ENCODE measurements at regions not wholly inside any gene's neighbourhood (a gene's known extent, or its start where the extent isn't known, plus 50 kb on each side); places are given as distances from the start of the nearest gene placed in this dataset.
A peak's percentile ranks its signal among the peaks of the same experiment; 100 is the strongest.

DNA sequence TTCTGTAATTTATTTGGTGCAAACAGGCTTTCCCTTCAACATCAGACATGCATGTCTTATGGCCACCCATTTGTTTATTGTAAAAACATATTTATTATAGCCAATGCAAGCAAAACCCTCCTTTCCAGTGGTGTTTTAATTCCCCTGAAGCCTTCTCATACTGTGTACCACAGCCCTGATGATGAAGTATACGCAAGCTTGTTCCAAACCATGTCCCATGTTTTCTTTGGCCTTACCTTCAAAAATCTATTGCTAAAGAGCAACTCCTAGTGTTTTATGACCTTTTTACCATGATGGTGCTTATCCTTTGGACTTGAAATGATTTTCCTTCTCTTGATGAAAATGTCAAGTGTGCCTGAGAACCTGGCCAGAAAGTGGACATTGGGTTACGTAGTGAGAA is 85.9 kb upstream of the CCDC91 start:
- no peak for DNase-seq (ENCODE audit: low read depth)
- TF ChIP-seq, protein P1, sequence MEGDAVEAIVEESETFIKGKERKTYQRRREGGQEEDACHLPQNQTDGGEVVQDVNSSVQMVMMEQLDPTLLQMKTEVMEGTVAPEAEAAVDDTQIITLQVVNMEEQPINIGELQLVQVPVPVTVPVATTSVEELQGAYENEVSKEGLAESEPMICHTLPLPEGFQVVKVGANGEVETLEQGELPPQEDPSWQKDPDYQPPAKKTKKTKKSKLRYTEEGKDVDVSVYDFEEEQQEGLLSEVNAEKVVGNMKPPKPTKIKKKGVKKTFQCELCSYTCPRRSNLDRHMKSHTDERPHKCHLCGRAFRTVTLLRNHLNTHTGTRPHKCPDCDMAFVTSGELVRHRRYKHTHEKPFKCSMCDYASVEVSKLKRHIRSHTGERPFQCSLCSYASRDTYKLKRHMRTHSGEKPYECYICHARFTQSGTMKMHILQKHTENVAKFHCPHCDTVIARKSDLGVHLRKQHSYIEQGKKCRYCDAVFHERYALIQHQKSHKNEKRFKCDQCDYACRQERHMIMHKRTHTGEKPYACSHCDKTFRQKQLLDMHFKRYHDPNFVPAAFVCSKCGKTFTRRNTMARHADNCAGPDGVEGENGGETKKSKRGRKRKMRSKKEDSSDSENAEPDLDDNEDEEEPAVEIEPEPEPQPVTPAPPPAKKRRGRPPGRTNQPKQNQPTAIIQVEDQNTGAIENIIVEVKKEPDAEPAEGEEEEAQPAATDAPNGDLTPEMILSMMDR (IDR thresholded peaks at IDR 0.05; ENCODE audit: control insufficient read depth, extremely low read depth, insufficient read depth): no peak
- H3K4me3 ChIP-seq (ENCODE audit: low read depth, low read length): no peak overlapping the region

DNA sequence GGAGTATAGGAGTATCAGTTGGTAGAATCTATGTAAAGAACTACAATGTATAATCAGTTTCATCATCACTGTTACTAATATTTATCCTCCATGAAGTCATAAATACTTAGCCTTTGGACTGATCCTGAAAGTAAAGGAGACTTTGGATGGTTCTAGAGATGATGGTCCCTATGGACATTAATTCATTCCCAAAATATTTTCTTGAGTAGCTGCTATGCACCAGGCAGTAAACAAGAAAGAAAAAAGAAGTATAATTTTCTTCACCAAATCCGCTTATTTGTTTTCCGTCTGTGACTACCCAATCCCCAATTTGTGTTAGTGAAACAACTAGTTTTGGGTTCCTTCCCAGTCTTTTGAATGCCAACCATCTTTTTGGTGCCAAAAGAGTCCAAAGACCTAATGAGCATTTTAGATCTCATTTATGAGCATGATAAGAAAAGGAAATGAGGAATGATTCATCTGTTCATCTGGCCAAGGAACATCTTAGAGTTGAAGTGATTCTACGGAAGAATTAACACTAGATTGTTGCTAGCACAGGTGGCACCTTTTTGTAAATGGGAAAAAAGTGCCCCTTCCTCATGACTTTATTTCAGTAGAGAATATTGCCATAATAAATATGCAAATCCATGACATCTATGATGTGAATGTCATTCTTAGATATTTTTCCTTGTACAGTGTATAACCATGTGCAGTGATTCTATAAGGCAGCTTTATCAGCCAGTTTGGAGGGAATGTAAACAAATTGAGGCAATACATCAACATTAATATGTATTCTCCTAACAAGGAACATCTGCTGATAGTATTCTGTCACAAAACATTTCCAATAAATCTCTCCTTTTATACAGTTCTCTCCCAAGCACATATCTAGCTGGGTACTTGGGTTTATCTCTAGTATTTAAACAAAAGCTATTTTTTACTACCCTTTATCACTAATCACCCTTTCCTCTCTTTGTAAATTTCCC is 85.1 kb upstream of the CCDC91 start:
- DNase-seq (ENCODE audit: low read depth): no peak
- H3K4me3 ChIP-seq (ENCODE audit: low read depth, low read length): no peak overlapping the region
- TF ChIP-seq, protein P1 (IDR thresholded peaks at IDR 0.05; ENCODE audit: control insufficient read depth, extremely low read depth, insufficient read depth): no peak

DNA sequence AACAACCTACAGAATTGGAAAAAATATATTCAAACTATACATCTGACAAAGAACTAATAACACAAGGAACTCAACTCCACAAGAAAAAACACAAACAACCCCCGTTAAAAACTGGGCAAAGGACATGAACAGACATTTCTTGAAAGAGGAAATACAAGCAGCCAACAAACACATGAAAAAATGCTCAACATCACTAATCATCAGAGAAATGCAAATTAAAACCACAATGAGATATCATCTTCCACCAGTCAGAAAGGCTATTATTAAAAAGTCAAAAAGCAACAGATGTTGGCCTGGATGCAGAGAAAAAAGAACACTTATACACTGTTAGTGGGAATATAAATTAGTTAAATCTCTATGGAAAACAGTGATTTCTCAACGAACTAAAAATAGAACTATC is 82.6 kb upstream of the CCDC91 start:
- TF ChIP-seq, protein P1 (IDR thresholded peaks at IDR 0.05; ENCODE audit: control insufficient read depth, extremely low read depth, insufficient read depth): no peak
- DNase-seq (ENCODE audit: low read depth): no peak

DNA sequence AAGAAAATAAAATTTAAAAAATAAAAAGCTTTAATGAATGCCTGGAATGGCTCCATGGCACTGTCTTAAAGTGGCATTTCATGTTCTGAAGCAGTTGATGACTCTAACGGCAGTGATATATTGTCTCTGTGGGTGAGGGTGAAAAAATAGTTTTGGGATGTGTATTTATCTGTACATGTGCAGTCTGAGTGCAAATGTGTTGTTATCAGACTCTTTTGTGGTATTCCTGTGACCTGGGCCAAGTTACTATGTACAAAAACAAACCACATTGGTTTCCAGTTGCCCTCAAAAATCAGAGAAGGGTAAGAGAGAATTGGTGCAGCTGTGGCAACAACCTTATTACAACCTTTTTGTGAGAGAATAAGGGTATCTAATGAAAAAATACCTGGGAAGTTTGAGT is 81.7 kb upstream of the CCDC91 start:
- no peak for DNase-seq (ENCODE audit: low read depth)
- no peak overlapping the region for H3K4me3 ChIP-seq (ENCODE audit: low read depth, low read length)

More for the DNA sequence above, 82.6 kb upstream of the CCDC91 start:
- H3K4me3 ChIP-seq (ENCODE audit: low read depth, low read length): no peak overlapping the region

DNA sequence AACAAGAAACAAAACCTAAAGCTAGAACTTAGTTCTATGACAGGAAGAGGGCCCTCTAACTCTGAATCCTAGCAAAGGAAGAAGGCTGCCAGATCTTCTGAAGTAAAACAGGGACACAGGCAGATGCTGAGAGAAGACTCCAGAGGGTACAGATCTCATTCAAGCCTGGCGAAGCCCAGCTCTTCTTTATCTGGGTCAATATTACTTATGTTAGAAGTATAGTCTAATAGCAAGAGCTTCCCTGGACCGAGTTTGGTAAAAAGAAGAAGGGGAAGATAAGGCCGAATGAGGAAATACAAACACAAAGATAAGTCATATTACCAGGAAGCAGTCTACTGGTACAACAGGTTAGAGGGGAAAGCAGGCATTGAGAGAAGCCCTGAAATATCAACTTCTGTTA is 79.9 kb upstream of the CCDC91 start:
- peak; percentile 18 for DNase-seq (ENCODE audit: low read depth)
- H3K4me3 ChIP-seq (ENCODE audit: low read depth, low read length): no peak overlapping the region
- TF ChIP-seq, protein P1 (IDR thresholded peaks at IDR 0.05; ENCODE audit: control insufficient read depth, extremely low read depth, insufficient read depth): peak; percentile 27; the same call in 1 of the 2 replicates

More for the DNA sequence above, 81.7 kb upstream of the CCDC91 start:
- TF ChIP-seq, protein P1 (IDR thresholded peaks at IDR 0.05; ENCODE audit: control insufficient read depth, extremely low read depth, insufficient read depth): no peak

DNA sequence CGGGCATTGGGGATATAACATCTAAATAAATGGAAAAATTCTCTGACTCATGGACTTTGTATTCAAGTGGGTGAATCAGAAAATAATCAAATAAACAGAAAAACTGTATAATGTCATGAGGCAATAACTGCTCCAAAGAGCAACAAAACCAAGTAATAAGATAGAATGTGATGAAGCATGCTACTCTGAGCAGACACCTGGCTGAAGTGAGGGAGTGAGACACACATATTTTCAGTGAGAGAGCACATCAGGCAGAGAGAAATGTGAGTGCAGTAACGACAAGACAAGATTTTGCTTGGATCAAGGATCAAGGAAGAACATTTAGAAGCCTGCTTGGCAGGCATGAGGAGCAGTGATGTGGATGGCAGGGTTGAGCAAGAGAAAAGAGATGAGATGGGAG is 75.8 kb upstream of the CCDC91 start:
- DNase-seq (ENCODE audit: low read depth): no peak
- TF ChIP-seq, protein P1 (IDR thresholded peaks at IDR 0.05; ENCODE audit: control insufficient read depth, extremely low read depth, insufficient read depth): no peak
- H3K4me3 ChIP-seq (ENCODE audit: low read depth, low read length): no peak overlapping the region
